Naive thymus-derived CD4-positive, alpha-beta T cell (primary cell): ENCODE measurements at regions not wholly inside any gene's neighbourhood (a gene's known extent, or its start where the extent isn't known, plus 50 kb on each side); places are given as distances from the start of the nearest gene placed in this dataset.

Source experiments
- ATAC-seq: fragments of 150-1000 bp; cut with Tn5 transposase; 2 replicates; pipeline ENCODE4 v1.10.0; 2021; ENCODE audit warnings: mild to moderate bottlenecking, moderate library complexity
- CTCF ChIA-PET: fragments of 350-600 bp; sonication (Branson Sonifier 250); formaldehyde crosslinking; loops from one replicate; lab custom pipeline; 2021; ENCODE audit warnings: antibody characterized with exemption; lab: Charles Lee
- POLR2A ChIA-PET: fragments of 350-600 bp; sonication (Branson Sonifier 250); formaldehyde crosslinking; loops from one replicate; lab custom pipeline; 2021; ENCODE audit warnings: antibody characterized with exemption, inconsistent platforms; lab: Charles Lee
- DNase-seq, 9 donors: peaks; one replicate each; pipeline versions ENCODE4 v3.0.0 to v3.0.0-alpha.2; 2020 to 2022; ENCODE audit warnings: mixed read lengths in 1 of 9
- H3K27ac ChIP-seq: one replicate; pipeline ENCODE4 v1.7.0; 2013; ENCODE audit warnings: mild to moderate bottlenecking, low read depth, low read length, moderate library complexity
- H3K27me3 ChIP-seq, 2 donors: one replicate each; pipeline ENCODE4 v1.7.0; 2013; ENCODE audit warnings: low read length in 2 of 2, mild to moderate bottlenecking in 2 of 2, moderate library complexity in 2 of 2; ENCODE audit not compliant: control insufficient read depth in 2 of 2, insufficient read depth in 2 of 2
- H3K36me3 ChIP-seq, 3 experiments: 1 replicate in 2 of 3; 2 replicates in 1 of 3; pipeline ENCODE4 v1.7.0; 2013; ENCODE audit warnings: low read length in 3 of 3, mild to moderate bottlenecking in 3 of 3, moderate library complexity in 1 of 3; ENCODE audit not compliant: insufficient read depth in 3 of 3, control insufficient read depth in 2 of 3
- H3K4me1 ChIP-seq, 2 donors: one replicate each; pipeline ENCODE4 v1.7.0; 2013; ENCODE audit warnings: low read length in 2 of 2, mild to moderate bottlenecking in 2 of 2, moderate library complexity in 1 of 2; ENCODE audit not compliant: control insufficient read depth in 2 of 2, insufficient read depth in 2 of 2
- H3K4me3 ChIP-seq: 2 replicates; pipeline ENCODE4 v1.7.0; 2013; ENCODE audit warnings: mild to moderate bottlenecking, low read length
- H3K9me3 ChIP-seq, 3 experiments: 1 replicate in 2 of 3; 2 replicates in 1 of 3; pipeline ENCODE4 v1.7.0; 2013; ENCODE audit warnings: low read length in 3 of 3; ENCODE audit not compliant: control insufficient read depth in 2 of 3
- H3K27ac Mint-ChIP-seq, 9 donors: one replicate each; pipeline ENCODE4 v1.8.0; 2020 to 2022; ENCODE audit warnings: mixed read lengths in 9 of 9, mild to moderate bottlenecking in 8 of 9, moderate library complexity in 5 of 9, inconsistent platforms in 2 of 9
- H3K27me3 Mint-ChIP-seq, 5 donors: one replicate each; pipeline ENCODE4 v1.8.0; 2021 to 2022; ENCODE audit warnings: mixed read lengths in 5 of 5, mild to moderate bottlenecking in 1 of 5
- H3K36me3 Mint-ChIP-seq, 5 donors: one replicate each; pipeline ENCODE4 v1.8.0; 2020 to 2022; ENCODE audit warnings: mixed read lengths in 5 of 5, mild to moderate bottlenecking in 3 of 5, inconsistent platforms in 1 of 5
- H3K4me1 Mint-ChIP-seq, 7 donors: one replicate each; pipeline ENCODE4 v1.8.0; 2020 to 2022; ENCODE audit warnings: mixed read lengths in 7 of 7, mild to moderate bottlenecking in 3 of 7, inconsistent platforms in 1 of 7
- H3K4me3 Mint-ChIP-seq, 10 donors: one replicate each; pipeline ENCODE4 v1.8.0; 2020 to 2022; ENCODE audit warnings: mild to moderate bottlenecking in 10 of 10, mixed read lengths in 10 of 10, moderate library complexity in 6 of 10, inconsistent platforms in 2 of 10
- H3K9me3 Mint-ChIP-seq, 11 donors: one replicate each; pipeline ENCODE4 v1.8.0; 2020 to 2022; ENCODE audit warnings: mixed read lengths in 11 of 11, mild to moderate bottlenecking in 4 of 11, inconsistent platforms in 1 of 11, moderate library complexity in 1 of 11
- intact Hi-C, 2 donors: fragments of 100-400 bp; cut with micrococcal nuclease; formaldehyde crosslinking; loops; one replicate each; pipeline ENCODE4 v1.15.1; 2023

DNA sequence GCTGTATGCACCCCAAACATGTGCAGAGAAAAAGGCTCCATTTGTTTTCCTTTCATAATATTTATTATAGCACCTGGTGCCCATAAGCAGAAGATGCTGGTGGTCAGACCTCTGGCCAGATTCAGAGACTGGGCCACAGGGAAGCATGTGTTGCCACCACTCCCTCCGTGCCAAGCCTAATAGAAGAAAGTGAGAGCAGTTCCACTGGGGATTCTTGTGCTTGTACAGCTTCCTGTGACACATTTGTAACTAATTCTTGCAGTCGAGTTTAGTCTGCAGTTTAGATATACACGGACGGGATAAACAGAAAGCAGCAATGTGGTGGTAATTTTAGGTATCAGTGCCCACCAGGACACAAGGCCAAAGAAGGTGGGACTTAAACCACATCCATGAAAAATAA is 135.4 kb upstream of the PIEZO2 start:
- Mint-ChIP-seq H3K9me3 (peaks cover 0 to 3% (median 0%) of the 10 kb centered on the region in 11 donors), H3K27me3 (peaks cover 0 to 6% (median 0%) of the 10 kb centered on the region in 5 donors), H3K36me3 (no peaks in the 10 kb centered on the region), H3K4me3 (no peak overlapping the region), H3K27ac (no peak overlapping the region), H3K4me1 (no peaks in the 10 kb centered on the region)
- intact Hi-C loops = no loop called here
- H3K4me1 ChIP-seq = no peaks in the 10 kb centered on the region
- POLR2A ChIA-PET = no interaction called here
- ATAC-seq (no peak), DNase-seq (no peak)
- H3K36me3 ChIP-seq = no peaks in the 10 kb centered on the region
- no peaks in the 10 kb centered on the region for H3K27me3 ChIP-seq
- H3K4me3 ChIP-seq = no peak overlapping the region
- CTCF ChIA-PET = no interaction called here
- no peak overlapping the region for H3K27ac ChIP-seq
- no peaks in the 10 kb centered on the region for H3K9me3 ChIP-seq

DNA sequence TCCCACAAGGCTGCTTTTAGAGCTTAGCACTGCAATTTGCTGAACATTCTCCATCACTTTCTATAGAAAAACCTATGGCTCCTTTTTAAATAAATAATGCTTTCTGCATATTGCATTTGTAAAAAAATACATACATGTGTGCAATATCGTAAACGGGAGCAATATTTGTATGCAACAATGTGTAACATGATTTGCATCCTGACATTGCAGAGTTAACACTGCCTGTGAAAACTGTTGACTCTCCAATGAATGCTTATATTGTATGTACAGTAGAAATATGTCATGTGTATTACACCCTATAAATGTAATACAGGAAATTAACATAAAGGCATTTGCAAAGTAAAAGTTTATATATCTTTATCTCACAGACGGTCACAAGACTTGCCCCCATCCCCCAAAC is 135.0 kb upstream of the PIEZO2 start:
- no peak overlapping the region for H3K4me3 Mint-ChIP-seq
- DNase-seq (no peak), ATAC-seq (no peak)
- Histone ChIP-seq H3K4me3 (no peak overlapping the region), H3K9me3 (no peaks in the 10 kb centered on the region), H3K27me3 (no peaks in the 10 kb centered on the region), H3K27ac (no peak overlapping the region), H3K36me3 (no peaks in the 10 kb centered on the region), H3K4me1 (no peaks in the 10 kb centered on the region)
- CTCF ChIA-PET = no interaction called here
- H3K27me3 Mint-ChIP-seq = peaks cover 0 to 6% (median 0%) of the 10 kb centered on the region in 5 donors
- H3K36me3 Mint-ChIP-seq = no peaks in the 10 kb centered on the region
- H3K27ac Mint-ChIP-seq = no peak overlapping the region
- POLR2A ChIA-PET = no interaction called here
- no peaks in the 10 kb centered on the region for H3K4me1 Mint-ChIP-seq
- intact Hi-C loops = no loop called here
- H3K9me3 Mint-ChIP-seq = peaks cover 0 to 6% (median 0%) of the 10 kb centered on the region in 11 donors

DNA sequence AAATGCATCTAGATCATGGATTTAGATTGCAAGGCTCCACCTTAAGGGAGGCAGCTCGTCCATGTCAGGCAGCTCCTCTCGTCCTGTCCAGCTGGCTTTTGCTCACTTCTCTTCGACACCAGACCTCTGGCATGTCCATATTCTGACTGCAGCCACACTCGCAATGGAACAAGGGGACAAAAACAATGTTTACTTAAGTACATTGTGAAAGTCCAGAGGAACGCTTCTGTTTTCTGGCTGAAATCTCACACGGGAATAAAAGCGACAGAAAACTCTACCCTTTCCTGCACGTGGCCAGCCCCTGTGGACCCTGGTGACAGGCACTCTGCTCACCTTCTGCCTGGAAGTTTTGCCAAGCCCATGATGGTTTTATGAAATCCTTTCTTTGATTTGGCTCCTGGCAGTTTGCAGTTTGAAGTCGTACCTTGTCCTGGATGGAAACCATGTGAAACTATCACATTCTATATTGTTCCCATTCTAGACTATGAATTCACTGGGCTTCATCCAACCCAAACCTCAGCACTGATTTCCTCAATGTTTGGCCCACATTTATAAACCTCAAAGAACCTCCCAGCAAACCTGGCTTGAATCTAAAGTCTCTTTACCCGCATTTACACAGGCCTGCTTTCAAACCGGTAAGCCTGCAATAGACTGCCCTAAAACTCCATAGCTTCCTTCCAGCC is 134.3 kb upstream of the PIEZO2 start:
- Histone ChIP-seq H3K36me3 (no peaks in the 10 kb centered on the region), H3K9me3 (no peaks in the 10 kb centered on the region), H3K4me1 (no peaks in the 10 kb centered on the region), H3K27ac (no peak overlapping the region), H3K4me3 (no peak overlapping the region), H3K27me3 (no peaks in the 10 kb centered on the region)
- no peak overlapping the region for H3K4me3 Mint-ChIP-seq
- intact Hi-C loops = no loop called here
- POLR2A ChIA-PET = no interaction called here
- peaks cover 0 to 6% (median 0%) of the 10 kb centered on the region in 11 donors for H3K9me3 Mint-ChIP-seq
- H3K4me1 Mint-ChIP-seq = no peaks in the 10 kb centered on the region
- peaks cover 0 to 6% (median 0%) of the 10 kb centered on the region in 5 donors for H3K27me3 Mint-ChIP-seq
- no peaks in the 10 kb centered on the region for H3K36me3 Mint-ChIP-seq
- DNase-seq (no peak), ATAC-seq (no peak)
- H3K27ac Mint-ChIP-seq = no peak overlapping the region
- CTCF ChIA-PET = no interaction called here

DNA sequence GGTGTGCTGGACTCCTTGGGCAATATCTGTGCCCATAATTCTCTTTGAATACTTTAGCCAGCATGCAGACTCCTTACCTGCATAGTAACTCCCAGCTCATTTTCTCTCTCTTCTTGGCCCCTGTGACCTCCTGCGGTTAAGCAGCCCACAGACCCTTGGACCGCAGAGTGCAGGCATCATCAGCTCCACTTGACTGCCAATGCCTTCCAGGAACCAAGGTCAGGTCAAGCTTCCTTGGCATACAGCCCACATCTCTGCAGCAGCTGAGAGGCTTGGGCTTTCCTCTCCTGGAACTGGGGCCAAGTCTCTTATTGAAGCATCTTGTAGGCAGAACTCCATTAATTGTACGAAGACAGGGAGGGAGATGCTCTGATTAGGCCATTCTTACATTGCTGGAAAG is 130.1 kb upstream of the PIEZO2 start:
- DNase-seq (no peak), ATAC-seq (no peak)
- Mint-ChIP-seq H3K27ac (no peak overlapping the region), H3K27me3 (peaks cover 0 to 3% (median 0%) of the 10 kb centered on the region in 5 donors), H3K4me3 (no peak overlapping the region), H3K9me3 (peaks cover 0 to 11% (median 0%) of the 10 kb centered on the region in 11 donors), H3K4me1 (no peaks in the 10 kb centered on the region), H3K36me3 (no peaks in the 10 kb centered on the region)
- intact Hi-C loops = no loop called here
- Histone ChIP-seq H3K9me3 (no peaks in the 10 kb centered on the region), H3K4me3 (no peak overlapping the region), H3K27ac (no peak overlapping the region), H3K4me1 (no peaks in the 10 kb centered on the region), H3K27me3 (no peaks in the 10 kb centered on the region), H3K36me3 (no peaks in the 10 kb centered on the region)
- ChIA-PET POLR2A (no interaction called here), CTCF (no interaction called here)

DNA sequence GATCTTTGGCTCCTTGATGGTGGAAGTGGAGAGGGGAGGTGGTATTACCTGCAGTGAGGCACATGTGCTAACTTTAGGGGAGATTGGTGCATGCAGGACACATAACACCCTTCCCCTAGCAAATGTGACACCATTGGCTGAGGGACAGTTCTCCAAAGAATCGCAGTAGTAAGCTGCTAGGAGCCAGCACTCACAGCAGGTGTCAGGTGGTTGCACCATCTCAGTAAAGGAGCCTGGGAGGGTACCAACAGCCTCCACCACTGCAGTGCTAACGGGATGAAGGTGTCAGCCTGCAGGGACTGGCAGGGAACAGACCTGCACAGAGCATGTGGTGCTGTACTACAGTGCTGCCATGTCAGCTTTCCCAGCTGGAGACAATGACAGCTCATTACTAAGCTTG is 127.3 kb upstream of the PIEZO2 start:
- Mint-ChIP-seq H3K9me3 (peaks cover 0 to 13% (median 0%) of the 10 kb centered on the region in 11 donors), H3K4me1 (peaks cover 0 to 2% (median 0%) of the 10 kb centered on the region in 7 donors)
- no peak overlapping the region for H3K27ac ChIP-seq

DNA sequence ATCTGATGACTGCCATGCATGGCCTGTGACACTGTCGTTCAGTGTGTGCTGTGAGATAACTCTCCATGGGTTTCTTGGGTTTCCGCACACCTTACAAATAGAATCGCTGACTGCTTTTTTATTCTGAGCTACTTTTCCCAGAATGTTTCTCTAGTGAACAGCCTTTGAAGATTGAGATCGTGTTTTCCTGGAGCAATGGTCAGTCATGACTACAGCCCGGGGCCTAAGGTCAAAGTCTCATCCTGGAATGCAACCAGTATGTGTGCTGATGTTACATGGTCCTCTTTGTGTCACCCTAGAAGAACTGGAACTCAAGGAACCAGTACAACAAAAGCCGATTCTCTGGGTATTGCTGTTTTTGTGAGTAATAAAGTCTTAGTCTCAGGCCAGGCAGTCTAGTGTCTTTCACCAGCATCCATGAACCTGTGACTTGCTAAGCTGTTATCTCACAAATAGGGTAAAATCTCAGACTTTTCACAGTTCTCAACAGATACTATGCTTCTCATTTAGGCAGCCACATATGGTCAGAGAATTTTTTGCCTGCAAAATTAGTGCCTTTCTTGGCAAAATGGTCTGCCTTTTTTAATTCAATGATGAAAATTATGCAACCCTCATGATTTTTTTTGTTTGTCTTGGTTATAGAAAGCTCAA is 124.9 kb upstream of the PIEZO2 start:
- ATAC-seq (no peak), DNase-seq (no peak)
- Mint-ChIP-seq H3K36me3 (no peaks in the 10 kb centered on the region), H3K4me1 (peaks cover 0 to 2% (median 0%) of the 10 kb centered on the region in 7 donors), H3K4me3 (no peak overlapping the region), H3K27ac (no peak overlapping the region), H3K9me3 (peaks cover 0 to 7% (median 0%) of the 10 kb centered on the region in 11 donors), H3K27me3 (peaks cover 0 to 3% (median 0%) of the 10 kb centered on the region in 5 donors)
- ChIA-PET POLR2A (no interaction called here), CTCF (interaction anchor here (0.8 kb wide), 1 partner anchor 8 kb away, joined by 4 read pairs; no protein-coding TSS in a partner anchor)
- Histone ChIP-seq H3K9me3 (no peaks in the 10 kb centered on the region), H3K27ac (no peak overlapping the region), H3K36me3 (no peaks in the 10 kb centered on the region), H3K4me3 (no peak overlapping the region), H3K4me1 (no peaks in the 10 kb centered on the region), H3K27me3 (no peaks in the 10 kb centered on the region)
- intact Hi-C loops = no loop called here

More for the DNA sequence above, 127.3 kb upstream of the PIEZO2 start:
- H3K4me3 ChIP-seq = no peak overlapping the region
- ChIA-PET POLR2A (no interaction called here), CTCF (no interaction called here)
- no peaks in the 10 kb centered on the region for H3K27me3 ChIP-seq
- no peak for DNase-seq
- H3K36me3 ChIP-seq = no peaks in the 10 kb centered on the region
- no peaks in the 10 kb centered on the region for H3K9me3 ChIP-seq
- no peak for ATAC-seq
- Mint-ChIP-seq H3K36me3 (no peaks in the 10 kb centered on the region), H3K4me3 (no peak overlapping the region), H3K27me3 (peaks cover 0 to 3% (median 0%) of the 10 kb centered on the region in 5 donors), H3K27ac (no peak overlapping the region)
- H3K4me1 ChIP-seq = no peaks in the 10 kb centered on the region
- intact Hi-C loops = no loop called here

DNA sequence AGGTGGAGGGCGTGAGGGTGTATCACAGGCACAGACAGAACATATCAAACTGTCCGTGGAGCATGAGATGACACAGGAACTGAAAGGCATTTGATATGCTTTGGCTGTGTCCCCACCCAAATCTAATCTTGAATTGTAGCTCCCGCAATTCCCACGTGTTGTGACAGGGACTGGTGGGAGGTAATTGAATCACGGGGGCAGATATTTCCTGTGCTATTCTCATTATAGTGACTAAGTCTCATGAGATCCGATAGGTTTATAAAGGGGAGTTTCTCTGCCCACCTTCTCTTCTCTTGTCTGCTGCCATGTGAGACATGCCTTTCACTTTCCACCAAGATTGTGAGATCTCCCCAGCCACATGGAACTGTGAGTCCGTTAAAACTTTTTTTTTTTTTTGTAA is 123.1 kb upstream of the PIEZO2 start:
- POLR2A ChIA-PET = no interaction called here
- ATAC-seq = no peak
- Mint-ChIP-seq H3K9me3 (peaks cover 0 to 11% (median 0%) of the 10 kb centered on the region in 11 donors), H3K27me3 (peaks cover 0 to 4% (median 3%) of the 10 kb centered on the region in 5 donors), H3K4me3 (no peak overlapping the region), H3K36me3 (no peaks in the 10 kb centered on the region), H3K27ac (peak overlapping the region in 1 of 9 donors; percentile 42), H3K4me1 (peaks cover 0 to 2% (median 0%) of the 10 kb centered on the region in 7 donors)
- DNase-seq = no peak
- Histone ChIP-seq H3K4me3 (no peak overlapping the region), H3K27ac (no peak overlapping the region), H3K9me3 (no peaks in the 10 kb centered on the region), H3K27me3 (no peaks in the 10 kb centered on the region), H3K36me3 (no peaks in the 10 kb centered on the region), H3K4me1 (no peaks in the 10 kb centered on the region)
- intact Hi-C loops = no loop called here
- CTCF ChIA-PET = no interaction called here
